ENCODE measurements at regions not wholly inside any gene's neighbourhood (a gene's known extent, or its start where the extent isn't known, plus 50 kb on each side); places are given as distances from the start of the nearest gene placed in this dataset.
"Not testable (repeated sequence)": the region's sequence is repeated elsewhere in the genome, so short reads cannot be mapped to it uniquely, and the experiment has no call there.

DNA sequence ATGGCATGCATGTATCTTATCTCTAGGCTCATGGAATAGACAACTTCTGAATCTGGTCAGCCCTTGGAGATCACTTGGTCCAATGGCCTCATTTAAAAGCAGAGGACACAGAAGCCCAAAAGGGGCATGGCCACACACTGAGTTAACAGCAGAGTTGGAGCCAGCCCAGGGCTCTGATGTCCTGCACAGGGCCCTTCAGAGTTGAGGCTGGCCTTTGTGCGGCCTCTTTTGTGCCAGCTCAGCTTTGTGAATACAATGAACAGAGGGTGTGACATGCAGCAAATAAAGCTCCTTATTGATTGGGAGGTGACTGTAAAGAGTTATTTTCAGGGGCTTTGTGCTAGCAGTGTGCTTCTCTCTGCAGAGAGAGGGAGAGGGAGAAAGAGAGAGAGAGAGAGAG is 150.1 kb upstream of the STK32A start:
- no peak for DNase-seq

- DNase-seq = no peak
Observed at GRCh38 chr5:147085409-147085808, 149.4 kb upstream of the STK32A start.

- no peak for DNase-seq
Observed at GRCh38 chr5:147092044-147092443, 142.8 kb upstream of the STK32A start.

DNA sequence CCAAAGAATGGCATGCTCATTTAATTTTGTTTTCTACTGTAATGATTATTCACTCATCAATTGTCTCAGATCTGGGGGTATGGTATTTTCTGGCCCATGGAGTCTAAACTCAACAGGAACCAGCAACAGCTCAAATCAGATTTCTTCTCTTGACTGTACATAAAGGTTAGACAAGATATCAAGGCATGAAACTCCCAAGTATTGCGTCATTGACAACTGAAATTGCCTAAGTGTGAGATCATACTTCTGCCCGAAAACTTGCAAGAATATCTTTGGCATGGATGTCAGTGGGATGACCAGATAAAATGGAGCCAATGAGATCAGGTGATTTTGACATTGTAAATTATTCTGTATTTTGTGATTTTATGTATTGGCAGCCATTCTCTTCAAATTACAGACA is 141.7 kb upstream of the STK32A start:
- DNase-seq = no peak

- DNase-seq = no peak
Observed at GRCh38 chr5:147095740-147096139, 139.1 kb upstream of the STK32A start.

GRCh38 chr5:147098233-147098790 is 136.5 kb upstream of the STK32A start:
- DNase-seq = peak; percentile 31

- DNase-seq = no peak
Observed at GRCh38 chr5:147101659-147102369, 133.0 kb upstream of the STK32A start.

- no peak for DNase-seq
Observed at GRCh38 chr5:147112899-147113298, 121.9 kb upstream of the STK32A start.

- DNase-seq = no peak
Observed at GRCh38 chr5:147113967-147114366, 120.9 kb upstream of the STK32A start.

DNA sequence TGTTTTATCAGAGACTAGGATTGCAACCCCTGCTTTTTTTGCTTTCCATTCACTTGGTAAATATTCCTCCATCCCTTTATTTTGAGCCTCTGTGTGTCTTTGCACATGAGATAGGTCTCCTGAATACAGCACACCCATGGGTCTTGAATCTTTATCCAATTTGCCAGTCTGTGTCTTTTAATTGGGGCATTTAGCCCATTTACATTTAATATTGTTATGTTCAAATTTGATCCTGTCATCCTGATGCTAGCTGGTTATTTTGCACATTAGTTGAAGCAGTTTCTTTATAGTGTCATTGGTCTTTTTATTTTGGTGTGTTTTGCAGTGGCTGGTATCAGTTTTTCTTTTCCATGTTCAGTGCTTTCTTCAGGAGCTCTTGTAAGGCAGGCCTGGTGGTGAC is 95.1 kb upstream of the STK32A start:
- DNase-seq = not testable (repeated sequence)

GRCh38 chr5:147140558-147140957 is 94.3 kb upstream of the STK32A start:
- DNase-seq = no peak

- not testable (repeated sequence) for DNase-seq
Observed at GRCh38 chr5:147141580-147141979, 93.2 kb upstream of the STK32A start.

GRCh38 chr5:147143215-147143614 is 91.6 kb upstream of the STK32A start:
- no peak for DNase-seq

DNA sequence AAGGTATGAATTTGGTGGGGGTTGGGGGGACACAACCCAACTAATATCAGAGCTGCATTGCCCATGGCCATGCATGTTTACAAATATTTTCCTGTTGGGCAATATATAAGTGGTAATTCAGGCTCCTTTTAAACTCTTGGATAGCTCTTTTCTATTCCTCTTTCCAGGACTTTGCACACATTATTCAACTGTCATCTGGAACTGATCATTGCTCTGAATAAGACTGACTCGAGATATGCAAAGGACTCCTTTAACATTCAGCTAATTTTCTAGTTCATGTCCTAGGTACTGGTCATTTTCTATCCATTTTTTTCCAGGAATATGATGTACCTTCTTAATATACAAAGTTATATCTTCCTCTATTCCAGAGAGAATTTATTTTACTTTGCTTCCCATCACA is 89.5 kb upstream of the STK32A start:
- DNase-seq = no peak

DNA sequence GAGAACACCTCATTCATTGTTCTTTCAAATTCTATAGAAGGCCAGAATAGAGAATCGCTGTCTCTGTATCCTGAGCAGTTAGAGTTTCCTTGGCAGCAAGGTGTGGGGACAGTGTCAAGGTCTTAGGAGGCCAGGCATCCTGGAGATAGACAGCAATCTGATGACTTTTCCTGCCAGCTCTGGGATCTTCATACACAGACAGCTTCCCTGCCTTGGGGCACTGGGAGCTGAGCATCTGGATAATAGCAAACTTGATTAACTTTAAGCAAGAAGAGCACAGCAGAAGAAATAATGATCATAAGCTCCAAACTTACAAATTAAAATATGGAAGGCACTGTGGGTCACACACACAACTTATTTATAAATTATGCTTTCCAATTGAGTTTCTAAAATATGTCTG is 86.1 kb upstream of the STK32A start:
- no peak for DNase-seq

GRCh38 chr5:147152086-147152485 is 82.7 kb upstream of the STK32A start:
- no peak for DNase-seq

DNA sequence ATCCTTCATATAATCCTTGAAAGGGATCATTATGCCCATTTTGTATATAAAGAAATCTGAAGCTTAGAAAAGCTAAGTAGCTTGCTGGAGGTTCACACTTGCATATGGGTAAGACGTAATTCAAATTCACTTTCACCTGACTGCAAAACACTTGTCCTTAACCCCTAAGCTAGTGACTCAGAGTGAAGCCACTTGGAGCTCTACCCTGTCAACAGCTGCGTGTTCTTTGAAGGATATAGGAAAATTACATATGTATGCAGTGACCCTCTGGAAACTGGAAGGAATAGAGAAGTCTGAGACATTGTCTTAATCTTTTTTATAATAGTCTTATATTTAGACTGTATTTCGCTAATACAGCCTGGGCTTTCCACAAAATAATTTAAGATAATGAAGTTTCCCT is 80.0 kb upstream of the STK32A start:
- no peak for DNase-seq

DNA sequence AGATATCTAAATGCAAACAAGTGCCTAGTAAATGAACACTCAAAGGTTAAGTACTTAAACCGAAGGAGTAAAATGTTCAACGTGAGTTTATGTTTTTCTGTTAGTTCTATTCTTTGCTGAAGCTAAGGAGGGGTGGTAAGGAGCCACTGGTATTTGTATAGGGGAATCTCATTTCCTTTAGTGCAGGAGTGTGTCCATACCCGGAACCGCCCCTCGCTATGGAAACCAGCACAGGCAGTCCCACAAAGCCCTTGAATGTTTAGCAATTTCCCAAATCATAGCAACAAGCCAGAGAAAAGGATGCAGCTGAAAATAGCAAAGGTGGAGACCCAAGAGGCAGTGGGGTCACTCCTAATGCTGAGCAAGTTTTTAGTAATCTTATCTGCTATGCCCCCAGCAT is 78.8 kb upstream of the STK32A start:
- DNase-seq = no peak

- DNase-seq = no peak
Observed at GRCh38 chr5:147160902-147161700, 73.7 kb upstream of the STK32A start.

DNA sequence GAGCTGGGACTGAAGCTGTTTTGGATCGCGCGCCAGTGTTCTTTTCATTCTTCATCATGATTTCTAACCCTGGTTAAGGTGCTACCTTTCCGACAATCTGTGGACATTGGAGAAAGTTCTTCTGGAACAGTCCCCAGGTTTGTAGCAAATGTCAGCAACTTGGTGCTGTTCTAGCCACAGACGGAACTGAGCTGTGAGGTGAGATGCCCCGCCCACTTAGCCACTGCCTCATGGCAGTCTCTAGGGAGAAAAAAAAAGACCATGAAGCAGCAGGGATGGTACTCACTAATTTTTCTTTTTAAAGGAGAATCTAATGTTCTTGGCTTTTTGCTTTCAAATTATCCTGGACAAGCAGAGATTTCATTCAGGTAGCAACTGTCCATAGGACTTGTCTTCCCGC is 72.1 kb upstream of the STK32A start:
- DNase-seq = no peak

GRCh38 chr5:147167529-147167928 is 67.3 kb upstream of the STK32A start:
- no peak for DNase-seq

GRCh38 chr5:147168578-147169327 is 66.1 kb upstream of the STK32A start:
- no peak for DNase-seq

DNA sequence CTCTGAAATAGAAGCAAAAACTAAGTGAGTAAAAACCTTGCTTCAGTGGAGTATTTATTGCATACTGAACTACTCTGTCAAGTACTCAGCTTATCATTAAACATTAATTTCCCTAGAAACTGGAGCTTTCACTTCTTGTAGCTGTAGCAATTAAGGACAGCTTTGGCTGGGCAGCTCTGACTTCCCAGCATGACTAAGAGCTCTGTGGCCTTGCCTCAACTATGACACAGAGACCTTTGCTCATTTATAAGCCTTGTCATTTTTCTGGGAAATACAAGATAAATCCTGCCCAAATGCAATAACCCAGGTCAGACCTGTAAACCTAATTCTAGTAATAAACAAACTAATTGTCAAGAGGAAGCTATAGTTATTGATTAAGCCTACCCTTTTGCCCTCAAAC is 65.4 kb upstream of the STK32A start:
- no peak for DNase-seq

- DNase-seq = no peak
Observed at GRCh38 chr5:147169901-147170300, 64.9 kb upstream of the STK32A start.
